Right lobe of liver (tissue), 6 donors: ENCODE measurements at regions not wholly inside any gene's neighbourhood (a gene's known extent, or its start where the extent isn't known, plus 50 kb on each side); places are given as distances from the start of the nearest gene placed in this dataset.

Experiments used
- ATAC-seq, 4 donors: fragments of 200-7000 bp; cut with Tn5 transposase; one replicate each; pipeline ENCODE4 v1.9.1; 2020; ENCODE audit warnings: mild to moderate bottlenecking in 4 of 4, moderate library complexity in 4 of 4
- DNase-seq, 3 donors: peaks; one replicate each; pipeline ENCODE4 v3.0.0-alpha.2; 2020
- H3K27ac ChIP-seq, 3 donors: fragments of 200-600 bp; one replicate each; pipeline ENCODE4 v1.8.0; 2022
- H3K27me3 ChIP-seq, 2 donors: fragments of 200-600 bp; one replicate each; pipeline ENCODE4 v1.8.0; 2022
- H3K36me3 ChIP-seq, 4 donors: fragments of 200-600 bp; sonication (generic) in 1 of 4; one replicate each; pipeline versions ENCODE4 v1.5.1 to v1.8.0; 2017 to 2022; ENCODE audit warnings: control low read depth in 1 of 4
- H3K4me1 ChIP-seq, 4 donors: fragments of 200-600 bp; sonication (generic) in 1 of 4; one replicate each; pipeline versions ENCODE4 v1.5.1 to v1.8.0; 2017 to 2022; ENCODE audit warnings: control low read depth in 1 of 4
- H3K4me3 ChIP-seq, 3 donors: fragments of 200-600 bp; one replicate each; pipeline ENCODE4 v1.8.0; 2022
- H3K9me3 ChIP-seq, 4 donors: fragments of 200-600 bp; sonication (generic) in 1 of 4; one replicate each; pipeline versions ENCODE4 v1.5.1 to v1.8.0; 2017 to 2022; ENCODE audit warnings: control low read depth in 1 of 4
- CTCF ChIP-seq, 4 donors: fragments of 200-600 bp in 3 of 4; fragments of 450-650 bp in 1 of 4; IDR thresholded peaks; one replicate each; pipeline versions ENCODE4 v1.5.1 to v1.8.0; 2016 to 2022; ENCODE audit warnings: antibody characterized with exemption in 4 of 4, mild to moderate bottlenecking in 2 of 4
- POLR2A ChIP-seq: fragments of 450-650 bp; IDR thresholded peaks from one replicate; pipeline ENCODE4 v1.6.1; 2017; ENCODE audit warnings: antibody characterized with exemption, mild to moderate bottlenecking
- WGBS: methylation state at CpG from one replicate; pipeline ENCODE4 v1.1.6; 2018; ENCODE audit warnings: low coverage, low lambda C conversion rate; ENCODE audit not compliant: insufficient coverage; ENCODE audit errors: missing lambda C conversion rate; 5-methylcytosine and 5-hydroxymethylcytosine counted together
- intact Hi-C, 2 donors: fragments of 100-400 bp; cut with DNase I; formaldehyde crosslinking; loops; one replicate each; pipeline versions ENCODE4 v1.11.2 to v1.14.1; 2022
- donor health status: DM: no; HTN: yes; CAD: no.
- donor health status: DM: no; HTN: no; CAD: no.
- donor health status: DM: no; HTN: no; CAD: no.
- donor health status: DM: no; HTN: yes; CAD: no.
- donor health status: DM: no; HTN: yes; CAD: no.

GRCh38 chr7:77469927-77470326 lies 53.8 kb upstream of the GSAP start:
- H3K4me1 ChIP-seq = no peaks in the 10 kb centered on the region
- intact Hi-C loops = no loop called here
- no peak overlapping the region for H3K4me3 ChIP-seq
- H3K27me3 ChIP-seq = no peaks in the 10 kb centered on the region
- no peaks in the 10 kb centered on the region for H3K36me3 ChIP-seq
- TF ChIP-seq CTCF (IDR thresholded peaks at IDR 0.05) (no peak), POLR2A (no peak)
- H3K9me3 ChIP-seq = no peaks in the 10 kb centered on the region
- H3K27ac ChIP-seq = no peak overlapping the region
- ATAC-seq (no peak), DNase-seq (no peak)
- 90% methylated on average over 1 of the region's 1 CpG for WGBS

GRCh38 chr7:77467408-77467807 lies 51.3 kb upstream of the GSAP start:
- WGBS = 46% methylated on average over 3 of the region's 3 CpGs
- H3K27ac ChIP-seq = no peak overlapping the region
- no peak overlapping the region for H3K4me3 ChIP-seq
- H3K27me3 ChIP-seq = no peaks in the 10 kb centered on the region
- DNase-seq (peak in 1 of 3 donors; percentile 51), ATAC-seq (peak; percentile 72 to 87 (median 76))
- H3K36me3 ChIP-seq = no peaks in the 10 kb centered on the region
- no peaks in the 10 kb centered on the region for H3K4me1 ChIP-seq
- TF ChIP-seq CTCF (IDR thresholded peaks at IDR 0.05) (no peak), POLR2A (no peak)
- no peaks in the 10 kb centered on the region for H3K9me3 ChIP-seq
- intact Hi-C loops = no loop called here

GRCh38 chr7:77466450-77466849 lies 50.3 kb upstream of the GSAP start:
- Histone ChIP-seq H3K9me3 (no peaks in the 10 kb centered on the region), H3K27me3 (no peaks in the 10 kb centered on the region), H3K4me3 (no peak overlapping the region), H3K4me1 (no peaks in the 10 kb centered on the region), H3K36me3 (no peaks in the 10 kb centered on the region), H3K27ac (no peak overlapping the region)
- WGBS = 70% methylated on average over 1 of the region's 1 CpG
- ATAC-seq = peak in 1 of 4 donors; percentile 33
- intact Hi-C loops = no loop called here
- DNase-seq = no peak
- no peak for TF ChIP-seq CTCF (IDR thresholded peaks at IDR 0.05)
- TF ChIP-seq POLR2A = no peak
